Mononuclear cell (primary cell): ENCODE measurements at regions not wholly inside any gene's neighbourhood (a gene's known extent, or its start where the extent isn't known, plus 50 kb on each side); places are given as distances from the start of the nearest gene placed in this dataset.
"Not testable (repeated sequence)": the region's sequence is repeated elsewhere in the genome, so short reads cannot be mapped to it uniquely, and the experiment has no call there.

Experiments
- H3K27me3 ChIP-seq: 2 replicates; pipeline ENCODE4 v1.6.0; 2011; ENCODE audit warnings: low read length, control low read depth; ENCODE audit not compliant: insufficient read depth
- H3K4me1 ChIP-seq: 2 replicates; pipeline ENCODE4 v1.5.1; 2011; ENCODE audit warnings: mild to moderate bottlenecking, low read length, control low read depth; ENCODE audit not compliant: insufficient read depth
- H3K4me3 ChIP-seq: 2 replicates; pipeline ENCODE4 v1.5.1; 2011; ENCODE audit warnings: mild to moderate bottlenecking, low read length, moderate library complexity
- H3K9me3 ChIP-seq: 2 replicates; pipeline ENCODE4 v1.5.1; 2011; ENCODE audit warnings: low read depth, mild to moderate bottlenecking, control low read depth, low read length

DNA sequence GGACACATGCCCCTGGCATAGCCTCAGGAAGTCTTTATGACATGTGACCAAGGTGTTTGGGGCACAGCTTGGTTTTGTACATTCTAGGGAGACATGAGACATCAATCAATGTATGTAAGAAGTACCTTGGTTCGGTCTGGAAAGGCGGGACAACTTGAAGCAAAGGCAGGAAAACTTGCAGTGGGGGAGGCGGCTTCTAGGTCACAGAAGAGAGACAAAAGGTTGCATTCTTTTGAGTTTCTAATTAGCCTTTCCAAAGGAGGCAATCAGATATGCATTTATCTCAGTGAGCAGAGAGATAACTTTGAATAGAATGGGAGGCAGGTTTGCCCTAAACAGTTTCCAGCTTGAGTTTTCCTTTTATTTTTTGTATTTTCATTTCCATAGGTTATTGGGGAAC lies 113.8 kb upstream of the SEC22B start:
- not testable (repeated sequence) for H3K9me3 ChIP-seq, H3K27me3 ChIP-seq, H3K4me3 ChIP-seq, H3K4me1 ChIP-seq

DNA sequence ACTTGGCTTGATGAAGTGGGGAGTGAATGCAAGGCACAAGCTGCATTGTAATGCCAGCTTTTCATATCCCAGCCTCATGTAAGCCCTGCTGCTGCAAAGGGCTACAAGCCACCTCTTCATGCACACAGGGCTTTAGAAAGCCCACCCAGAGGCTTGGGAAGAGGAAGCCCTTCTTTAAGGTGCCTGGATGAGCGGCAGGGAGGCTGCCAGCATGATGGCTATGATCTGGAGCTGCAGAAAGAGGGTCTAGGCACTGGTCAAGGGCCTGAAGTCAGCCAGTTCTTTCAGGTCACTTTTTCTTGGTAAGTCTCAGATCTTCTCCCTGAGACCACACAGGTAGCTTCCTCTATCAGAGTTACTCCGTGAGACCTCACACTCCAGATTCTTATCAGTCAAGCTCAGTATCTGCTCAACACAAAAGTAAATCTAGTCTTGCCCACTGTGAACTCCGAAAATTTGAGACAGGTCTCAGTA lies 113.3 kb upstream of the SEC22B start:
- not testable (repeated sequence) for H3K4me3 ChIP-seq, H3K27me3 ChIP-seq, H3K4me1 ChIP-seq, H3K9me3 ChIP-seq

- not testable (repeated sequence) for H3K9me3 ChIP-seq, H3K4me1 ChIP-seq, H3K4me3 ChIP-seq, H3K27me3 ChIP-seq
These were observed 112.7 kb upstream of the SEC22B start for GRCh38 chr1:120288814-120289600.

GRCh38 chr1:120288167-120288566 lies 111.8 kb upstream of the SEC22B start:
- not testable (repeated sequence) for H3K27me3 ChIP-seq, H3K4me1 ChIP-seq, H3K9me3 ChIP-seq, H3K4me3 ChIP-seq

- not testable (repeated sequence) for H3K27me3 ChIP-seq, H3K4me1 ChIP-seq, H3K9me3 ChIP-seq, H3K4me3 ChIP-seq
These were observed 106.6 kb upstream of the SEC22B start for GRCh38 chr1:120282744-120283464.

DNA sequence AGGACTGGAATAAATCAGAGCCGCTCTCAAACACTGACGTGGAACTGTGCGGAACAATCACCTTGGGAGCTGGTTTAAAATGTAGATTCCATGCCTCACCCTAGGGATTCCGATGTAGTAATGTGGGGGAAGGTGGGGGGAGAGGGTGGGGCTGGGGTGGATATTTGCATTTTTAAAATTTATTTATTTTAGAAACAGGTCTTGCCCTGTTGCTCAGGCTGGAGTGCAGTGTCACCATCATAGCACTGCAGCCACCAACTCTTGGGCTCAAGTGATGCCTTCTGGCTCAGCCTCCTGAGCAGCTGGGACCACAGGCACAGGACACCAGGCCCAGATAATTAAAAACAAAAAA lies 101.9 kb upstream of the SEC22B start:
- H3K4me1 ChIP-seq, H3K27me3 ChIP-seq, H3K4me3 ChIP-seq, H3K9me3 ChIP-seq: not testable (repeated sequence)

DNA sequence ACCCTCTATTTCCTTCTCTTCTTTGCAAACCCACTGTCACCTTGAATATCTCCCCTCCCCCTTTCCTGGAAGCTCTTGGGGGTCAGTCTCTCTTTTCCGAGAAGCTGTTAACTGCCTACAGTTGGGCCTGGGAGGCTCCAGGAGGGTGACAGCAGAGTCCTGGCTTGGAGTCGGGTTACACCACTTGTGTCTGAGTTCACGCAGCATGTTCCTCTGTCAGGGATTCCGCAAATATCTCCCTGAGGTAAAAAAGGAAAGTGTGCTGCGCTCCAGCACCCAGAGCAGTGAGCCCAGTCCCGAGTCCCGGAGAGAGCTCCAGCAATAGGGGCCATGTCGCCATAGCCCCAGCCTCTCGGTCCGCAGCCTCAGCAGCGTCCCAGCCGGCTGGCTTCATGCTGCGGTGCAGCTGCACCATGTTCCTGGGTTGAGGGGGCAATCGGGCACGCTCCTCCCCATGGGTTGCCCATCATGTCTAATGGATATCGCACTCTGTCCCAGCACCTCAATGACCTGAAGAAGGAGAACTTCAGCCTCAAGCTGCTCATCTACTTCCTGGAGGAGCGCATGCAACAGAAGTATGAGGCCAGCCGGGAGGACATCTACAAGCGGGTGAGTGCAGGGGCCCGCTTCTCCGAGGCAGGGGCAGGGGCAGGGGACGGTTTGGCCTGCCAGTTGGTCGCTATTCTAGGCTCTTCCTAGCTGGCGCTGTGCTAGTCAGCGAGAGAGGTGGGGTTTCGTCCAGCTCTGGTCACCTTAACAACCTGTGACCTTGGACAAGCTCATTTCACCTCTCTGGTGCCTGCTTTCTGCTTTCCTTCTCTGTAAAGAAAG lies 101.3 kb upstream of the SEC22B start:
- not testable (repeated sequence) for H3K27me3 ChIP-seq, H3K4me3 ChIP-seq, H3K4me1 ChIP-seq, H3K9me3 ChIP-seq

DNA sequence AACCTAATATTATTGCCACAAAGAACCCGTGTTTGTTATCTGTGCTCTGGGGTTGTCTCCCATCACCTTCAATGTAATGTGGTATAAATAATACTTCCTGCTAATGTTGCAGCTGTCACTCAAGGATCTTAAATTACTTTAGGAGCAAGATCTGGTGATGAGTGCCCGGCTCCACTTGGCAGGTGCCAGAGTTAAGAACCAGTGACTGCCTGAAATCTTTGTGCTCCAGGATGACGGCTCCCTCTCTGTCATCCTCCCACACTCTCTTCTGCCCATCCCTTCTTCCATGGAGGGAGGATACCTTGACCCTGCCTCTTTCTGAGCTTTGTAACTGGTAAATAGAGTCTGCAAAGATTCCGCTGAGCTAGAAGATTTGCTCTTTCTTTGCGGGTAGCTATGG lies 100.4 kb upstream of the SEC22B start:
- H3K27me3 ChIP-seq, H3K4me3 ChIP-seq, H3K9me3 ChIP-seq, H3K4me1 ChIP-seq: not testable (repeated sequence)

- H3K4me3 ChIP-seq, H3K9me3 ChIP-seq, H3K4me1 ChIP-seq, H3K27me3 ChIP-seq: not testable (repeated sequence)
These were observed 98.1 kb upstream of the SEC22B start for GRCh38 chr1:120274438-120274837.

- not testable (repeated sequence) for H3K27me3 ChIP-seq, H3K4me1 ChIP-seq, H3K9me3 ChIP-seq, H3K4me3 ChIP-seq
These were observed 97.0 kb upstream of the SEC22B start for GRCh38 chr1:120273363-120273762.

- H3K4me3 ChIP-seq, H3K27me3 ChIP-seq, H3K9me3 ChIP-seq, H3K4me1 ChIP-seq: not testable (repeated sequence)
These were observed 95.9 kb upstream of the SEC22B start for GRCh38 chr1:120272242-120272641.

GRCh38 chr1:120271561-120272221 lies 95.4 kb upstream of the SEC22B start:
- H3K27me3 ChIP-seq, H3K9me3 ChIP-seq, H3K4me1 ChIP-seq, H3K4me3 ChIP-seq: not testable (repeated sequence)

DNA sequence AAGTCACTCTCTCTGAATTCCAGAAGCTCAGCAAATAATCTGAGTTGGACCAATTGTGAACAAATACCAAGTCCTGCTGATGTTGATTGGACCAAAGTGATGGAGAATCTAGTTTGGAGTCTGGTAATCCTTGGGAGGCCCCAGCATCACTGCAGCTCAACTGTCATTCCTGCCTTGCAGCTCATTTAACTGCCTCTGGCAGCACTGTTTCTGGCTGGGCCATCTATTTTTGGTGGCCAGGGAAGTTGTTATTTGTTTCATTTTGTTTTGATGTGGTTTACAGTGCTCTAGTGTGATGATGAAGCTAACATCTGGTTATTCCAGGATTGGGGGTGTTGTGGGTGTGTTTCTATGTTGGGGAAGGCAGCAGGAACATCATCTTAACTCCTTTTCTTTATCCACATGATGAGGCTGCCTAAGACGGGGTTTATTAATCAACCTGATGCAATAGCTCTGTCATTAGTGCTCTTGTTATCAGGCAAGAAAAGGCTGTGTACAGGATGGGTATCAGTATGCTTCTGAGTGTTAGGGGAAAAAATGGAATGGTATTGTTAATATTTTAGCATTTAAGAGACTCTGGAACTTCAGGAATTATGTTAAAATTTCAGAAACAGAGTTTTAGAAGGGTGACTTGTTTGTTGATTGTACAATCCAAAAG lies 91.7 kb upstream of the SEC22B start:
- not testable (repeated sequence) for H3K4me1 ChIP-seq, H3K4me3 ChIP-seq, H3K27me3 ChIP-seq, H3K9me3 ChIP-seq

DNA sequence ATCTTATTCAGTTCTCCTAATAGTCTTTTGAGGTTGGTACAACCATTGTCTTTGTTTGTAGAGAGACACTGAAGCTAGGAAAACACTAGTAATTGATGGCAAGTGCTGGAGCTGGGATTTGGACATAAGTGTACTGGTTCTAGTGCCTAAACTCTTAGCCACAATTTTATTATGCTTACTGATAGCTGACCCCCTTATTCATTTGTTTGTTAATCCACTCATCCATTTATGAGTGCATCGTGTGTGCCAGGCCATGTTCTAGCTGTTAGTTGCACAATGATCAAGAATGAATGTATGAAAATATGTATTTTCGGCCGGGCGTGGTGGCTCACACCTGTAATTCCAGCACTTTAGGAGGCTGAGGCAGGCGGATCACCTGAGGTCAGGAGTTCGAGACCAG lies 88.2 kb upstream of the SEC22B start:
- not testable (repeated sequence) for H3K9me3 ChIP-seq, H3K4me1 ChIP-seq, H3K4me3 ChIP-seq, H3K27me3 ChIP-seq
